GF-D8 (cell line): ENCODE measurements at regions not wholly inside any gene's neighbourhood (a gene's known extent, or its start where the extent isn't known, plus 50 kb on each side); places are given as distances from the start of the nearest gene placed in this dataset.

Experiments used
- DNase-seq: peaks from one replicate; lab custom pipeline; 2025; lab: John Stamatoyannopoulos, UW

DNA sequence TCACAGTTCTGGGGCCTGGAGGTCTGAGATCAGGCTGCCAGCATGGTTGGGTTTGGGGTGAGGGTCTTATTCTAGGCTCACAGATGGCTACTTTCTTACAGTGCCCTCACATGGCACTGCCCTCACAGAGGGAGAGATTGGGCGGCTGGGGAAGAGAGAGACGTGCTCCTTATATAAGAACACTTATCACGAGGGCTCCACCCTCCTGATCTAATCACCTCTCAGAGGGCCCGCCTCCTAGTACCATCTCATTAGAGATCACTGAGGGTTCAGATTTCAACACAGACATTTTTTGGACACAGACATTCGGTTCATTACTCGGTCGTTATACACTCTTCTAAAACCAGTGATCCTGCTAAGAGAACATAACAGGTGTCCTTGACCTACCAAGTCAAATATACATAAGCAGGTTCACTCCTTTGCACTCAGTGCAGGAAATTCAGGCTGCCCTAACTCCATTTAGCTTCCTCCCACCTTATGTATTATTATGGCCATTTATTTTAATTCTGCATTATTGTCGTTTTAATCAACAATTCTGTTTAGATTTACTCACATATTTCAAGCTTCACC is 121.7 kb downstream of the ICE1 start:
- DNase-seq = no peak

- no peak for DNase-seq
Observed at GRCh38 chr5:5542654-5543053, 120.2 kb downstream of the ICE1 start.

- DNase-seq = no peak
Observed at GRCh38 chr5:5540065-5540464, 117.6 kb downstream of the ICE1 start.
